Jurkat, Clone E6-1 (cell line): ENCODE measurements at regions not wholly inside any gene's neighbourhood (a gene's known extent, or its start where the extent isn't known, plus 50 kb on each side); places are given as distances from the start of the nearest gene placed in this dataset.

Experiments
- DNase-seq: peaks from one replicate; pipeline ENCODE4 v3.0.0-alpha.2; 2011; ENCODE audit warnings: low read depth, low spot score
- H3K4me3 ChIP-seq: 2 replicates; pipeline ENCODE4 v1.5.1; 2011; ENCODE audit warnings: mild to moderate bottlenecking, low read length, control low read depth, moderate library complexity

GRCh38 chr2:19244460-19245363, 113.7 kb downstream of the OSR1 start:
- no peak for DNase-seq
- H3K4me3 ChIP-seq: no peak overlapping the region

- no peak overlapping the region for H3K4me3 ChIP-seq
- DNase-seq: no peak
Observed at GRCh38 chr2:19238440-19239060, 119.9 kb downstream of the OSR1 start.

GRCh38 chr2:19235308-19235707, 123.1 kb downstream of the OSR1 start:
- H3K4me3 ChIP-seq: no peak overlapping the region
- DNase-seq: no peak

GRCh38 chr2:19232312-19232711, 126.1 kb downstream of the OSR1 start:
- no peak for DNase-seq
- H3K4me3 ChIP-seq: no peak overlapping the region

DNA sequence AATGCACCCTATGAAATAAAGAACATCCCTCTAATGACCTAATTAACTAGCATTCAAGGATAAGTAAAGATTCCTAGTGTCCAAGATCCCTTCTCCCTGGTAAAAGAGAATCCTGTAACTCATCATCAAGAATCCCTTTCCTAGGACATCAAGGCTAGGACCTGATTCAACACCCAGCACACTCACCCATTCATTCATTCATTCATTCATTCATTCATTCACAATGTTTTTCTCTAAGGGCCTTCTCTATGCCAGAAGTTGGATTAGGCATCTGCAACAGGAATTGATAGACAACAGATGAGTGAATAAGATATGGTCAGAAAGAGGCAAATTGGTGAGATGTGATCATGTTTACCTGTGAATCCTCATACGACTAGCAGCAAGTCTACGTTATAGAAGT, 126.8 kb downstream of the OSR1 start:
- no peak overlapping the region for H3K4me3 ChIP-seq

DNA sequence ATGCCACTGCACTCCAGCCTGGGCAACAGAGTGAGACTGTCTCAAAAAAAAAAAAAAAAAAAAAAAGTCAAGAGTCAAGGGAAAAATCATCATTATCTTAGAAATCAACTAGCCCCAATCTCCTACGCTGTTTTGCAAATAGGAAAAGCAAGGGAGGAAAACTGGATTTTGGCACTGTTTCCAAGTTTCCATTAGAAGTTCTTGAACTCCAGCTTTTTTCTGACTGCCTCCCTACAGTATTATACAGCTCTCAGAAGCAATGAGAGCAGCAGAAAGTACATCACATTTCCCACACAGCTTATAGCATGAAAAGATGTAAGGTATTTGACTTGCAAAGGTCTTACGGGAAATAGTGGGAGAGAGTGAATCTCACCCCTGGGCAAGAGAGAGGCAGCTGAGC, 127.8 kb downstream of the OSR1 start:
- no peak for DNase-seq
- no peak overlapping the region for H3K4me3 ChIP-seq

More for the DNA sequence above, 126.8 kb downstream of the OSR1 start:
- DNase-seq: no peak

DNA sequence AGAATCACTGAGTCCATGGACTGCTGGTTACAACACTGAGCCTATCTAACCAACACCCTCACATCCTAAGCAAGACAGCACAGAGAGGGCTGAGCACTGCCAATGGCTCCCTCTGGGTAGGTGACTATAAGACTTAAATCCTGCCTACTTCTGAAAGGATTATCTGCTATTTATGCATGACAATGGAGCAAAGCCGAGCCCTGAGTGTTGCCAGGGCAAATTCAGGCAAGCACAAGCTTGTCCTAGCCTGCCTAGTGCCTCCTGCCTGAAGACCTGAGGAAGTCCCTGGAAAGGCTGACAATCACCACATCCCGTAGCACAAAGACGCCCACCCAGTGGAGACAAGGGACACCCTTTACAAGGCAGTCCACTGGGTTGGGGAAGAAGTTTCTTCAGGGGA, 129.7 kb downstream of the OSR1 start:
- H3K4me3 ChIP-seq: no peak overlapping the region
- DNase-seq: no peak

- no peak for DNase-seq
- no peak overlapping the region for H3K4me3 ChIP-seq
Observed at GRCh38 chr2:19228181-19228593, 130.2 kb downstream of the OSR1 start.

- no peak overlapping the region for H3K4me3 ChIP-seq
- DNase-seq: no peak
Observed at GRCh38 chr2:19226871-19227270, 131.6 kb downstream of the OSR1 start.

- DNase-seq: no peak
- H3K4me3 ChIP-seq: no peak overlapping the region
Observed at GRCh38 chr2:19226386-19226785, 132.0 kb downstream of the OSR1 start.

- DNase-seq: no peak
- no peak overlapping the region for H3K4me3 ChIP-seq
Observed at GRCh38 chr2:19225931-19226330, 132.5 kb downstream of the OSR1 start.

- no peak for DNase-seq
- H3K4me3 ChIP-seq: no peak overlapping the region
Observed at GRCh38 chr2:19225126-19225525, 133.3 kb downstream of the OSR1 start.

DNA sequence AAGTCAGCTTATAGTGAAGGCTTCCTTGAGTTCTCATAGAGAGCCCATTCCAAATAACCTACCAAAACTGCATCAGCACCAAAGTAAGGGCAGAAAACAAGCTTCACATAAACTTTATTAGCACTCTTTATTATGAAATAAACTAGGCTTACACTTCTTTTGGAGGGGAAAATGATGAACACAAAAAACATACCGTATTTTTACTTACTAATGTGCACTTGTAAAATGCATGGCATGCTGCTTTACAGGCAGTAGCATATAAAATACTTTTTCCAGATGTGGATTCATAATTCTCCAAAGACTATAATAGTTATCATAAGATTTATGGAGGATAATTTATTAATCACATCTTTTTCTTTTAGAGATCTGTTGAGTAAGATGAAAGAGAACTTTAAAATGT, 133.9 kb downstream of the OSR1 start:
- no peak for DNase-seq
- no peak overlapping the region for H3K4me3 ChIP-seq

DNA sequence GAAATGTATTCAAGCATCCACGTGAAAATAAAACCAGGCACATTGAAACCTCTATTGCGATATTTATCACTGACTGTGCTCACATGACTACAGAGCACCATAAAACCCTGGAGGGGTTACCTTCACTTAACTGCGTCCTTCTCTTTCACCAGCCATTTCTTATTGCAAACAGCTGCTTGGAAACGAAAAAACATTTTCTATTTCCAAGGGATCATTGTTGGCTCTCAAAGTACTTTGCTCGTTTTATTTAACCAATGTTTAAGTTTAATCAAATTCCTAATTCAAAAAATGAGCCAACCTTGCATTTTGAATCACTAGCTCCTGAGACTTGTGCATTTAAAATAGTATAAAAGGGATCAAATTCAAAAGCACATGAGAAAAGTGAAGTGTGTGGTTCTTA, 134.4 kb downstream of the OSR1 start:
- no peak overlapping the region for H3K4me3 ChIP-seq
- DNase-seq: no peak

- no peak overlapping the region for H3K4me3 ChIP-seq
- DNase-seq: no peak
Observed at GRCh38 chr2:19219060-19219459, 139.4 kb downstream of the OSR1 start.

DNA sequence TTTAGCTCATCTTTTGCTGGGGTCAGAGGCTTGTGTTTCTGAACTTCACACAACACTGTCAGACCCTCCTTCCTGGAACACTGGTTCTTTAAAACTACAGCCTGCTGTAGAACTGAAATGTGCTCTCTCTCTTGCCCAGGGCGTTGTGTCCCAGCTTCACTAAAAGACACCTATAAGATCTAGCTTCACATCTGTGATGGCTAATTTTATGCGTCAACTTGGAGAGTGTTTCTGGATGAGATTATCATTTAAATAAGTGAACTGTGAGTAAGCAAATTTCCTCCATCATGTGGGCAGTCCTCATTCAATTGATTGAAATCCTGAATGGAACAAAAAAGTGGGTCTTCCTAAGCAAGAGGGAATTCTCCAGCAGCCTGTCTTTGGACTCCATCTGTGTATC, 140.3 kb downstream of the OSR1 start:
- no peak for DNase-seq
- H3K4me3 ChIP-seq: no peak overlapping the region

GRCh38 chr2:19216676-19217602, 141.5 kb downstream of the OSR1 start:
- H3K4me3 ChIP-seq: no peak overlapping the region
- DNase-seq: no peak

DNA sequence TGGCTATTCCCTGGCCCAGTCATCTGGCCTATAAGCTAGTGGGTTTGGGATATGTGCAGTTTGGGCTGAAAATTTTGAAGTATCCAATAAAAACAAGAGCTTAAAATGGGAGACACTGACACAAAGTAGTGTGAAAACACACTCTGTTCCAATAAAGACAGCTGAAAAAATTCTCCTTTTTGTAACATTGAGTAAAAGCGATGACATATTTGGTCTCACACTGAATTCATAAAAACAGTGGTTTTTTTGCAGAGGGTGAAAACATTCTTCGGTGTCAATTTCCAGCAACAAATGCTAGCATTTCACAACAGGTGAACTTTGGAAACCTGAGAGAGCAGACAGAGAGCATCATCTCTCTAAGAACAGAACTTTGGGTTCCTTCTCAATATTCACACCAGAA, 142.2 kb downstream of the OSR1 start:
- DNase-seq: no peak
- no peak overlapping the region for H3K4me3 ChIP-seq

DNA sequence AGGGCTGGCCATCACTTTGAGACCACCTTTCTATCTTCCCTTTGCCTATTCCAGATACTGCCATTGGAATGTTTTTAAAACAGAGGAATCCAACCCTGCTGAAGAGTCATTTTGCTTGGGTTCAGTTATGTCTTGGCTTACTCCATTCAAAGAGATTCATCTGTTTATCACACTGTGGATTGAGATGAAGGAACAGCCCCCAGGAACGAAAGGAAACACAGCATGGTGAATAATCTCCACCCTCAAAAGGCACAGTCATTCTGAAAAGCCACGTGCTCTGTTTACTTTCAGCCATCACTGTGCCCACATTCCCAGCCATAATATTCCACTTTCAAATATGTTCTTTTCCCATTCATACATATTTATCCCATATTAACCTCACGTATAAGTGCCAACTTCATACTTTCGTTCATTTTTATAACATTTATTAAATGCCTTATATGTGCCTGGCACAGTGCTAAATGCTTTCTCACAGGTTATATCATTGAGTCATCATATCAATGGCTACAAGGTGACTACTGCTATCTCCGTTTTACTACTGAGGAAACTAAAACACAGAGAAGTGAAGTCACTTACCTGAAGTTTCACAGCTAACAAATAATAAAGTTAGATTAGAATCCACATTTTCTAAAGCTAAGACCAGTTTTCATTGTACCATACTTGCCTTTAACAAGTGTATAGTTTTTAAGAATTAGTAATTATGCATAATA, 143.6 kb downstream of the OSR1 start:
- DNase-seq: no peak
- no peak overlapping the region for H3K4me3 ChIP-seq
